Parathyroid adenoma (tissue), 2 donors: ENCODE measurements at regions not wholly inside any gene's neighbourhood (a gene's known extent, or its start where the extent isn't known, plus 50 kb on each side); places are given as distances from the start of the nearest gene placed in this dataset.

Experiments used
- H2AFZ ChIP-seq: fragments of 300-600 bp; sonication (generic); one replicate; pipeline ENCODE4 v1.7.0; 2017; ENCODE audit warnings: antibody characterized with exemption, mild to moderate bottlenecking
- H3K27ac ChIP-seq: fragments of 300-600 bp; sonication (generic); one replicate; pipeline ENCODE4 v1.7.0; 2017
- H3K27me3 ChIP-seq: fragments of 300-600 bp; sonication (generic); one replicate; pipeline ENCODE4 v1.7.0; 2017; ENCODE audit warnings: low read length; ENCODE audit not compliant: control insufficient read depth, insufficient read depth
- H3K36me3 ChIP-seq: fragments of 300-600 bp; sonication (generic); one replicate; pipeline ENCODE4 v1.7.0; 2017; ENCODE audit warnings: low read length; ENCODE audit not compliant: control insufficient read depth, insufficient read depth
- H3K4me1 ChIP-seq: fragments of 300-600 bp; sonication (generic); one replicate; pipeline ENCODE4 v1.7.0; 2017; ENCODE audit warnings: control low read depth
- H3K4me2 ChIP-seq: fragments of 300-600 bp; sonication (generic); one replicate; pipeline ENCODE4 v1.7.0; 2017; ENCODE audit warnings: low read length
- H3K4me3 ChIP-seq: fragments of 300-600 bp; sonication (generic); one replicate; pipeline ENCODE4 v1.7.0; 2017; ENCODE audit warnings: low read depth, low read length
- H3K79me2 ChIP-seq: fragments of 300-600 bp; sonication (generic); one replicate; pipeline ENCODE4 v1.7.0; 2017; ENCODE audit warnings: control low read depth
- H3K9ac ChIP-seq: fragments of 300-600 bp; sonication (generic); one replicate; pipeline ENCODE4 v1.7.0; 2017; ENCODE audit warnings: mild to moderate bottlenecking
- H3K9me3 ChIP-seq: fragments of 300-600 bp; sonication (generic); one replicate; pipeline ENCODE4 v1.7.0; 2017; ENCODE audit warnings: low read length; ENCODE audit not compliant: control insufficient read depth
- CTCF ChIP-seq: fragments of 300-600 bp; sonication (generic); IDR thresholded peaks from one replicate; pipeline ENCODE4 v1.7.0; 2017; ENCODE audit warnings: antibody characterized with exemption, mild to moderate bottlenecking
- donor health status: primary hyperparathyroidism.

- Histone ChIP-seq H2AFZ (no peak overlapping the region), H3K27ac (no peak overlapping the region), H3K4me2 (no peak overlapping the region), H3K4me3 (no peak overlapping the region), H3K36me3 (no peaks in the 10 kb centered on the region), H3K9me3 (no peaks in the 10 kb centered on the region), H3K4me1 (no peaks in the 10 kb centered on the region), H3K9ac (no peak overlapping the region), H3K27me3 (no peaks in the 10 kb centered on the region), H3K79me2 (no peaks in the 10 kb centered on the region)
- TF ChIP-seq CTCF, result no peak
These were observed 443.0 kb upstream of the CCL2 start for GRCh38 chr17:33811984-33812577.

GRCh38 chr17:33814852-33815251 is 440.2 kb upstream of the CCL2 start:
- Histone ChIP-seq H3K9me3 (no peaks in the 10 kb centered on the region), H3K36me3 (no peaks in the 10 kb centered on the region)
- TF ChIP-seq CTCF, result no peak

GRCh38 chr17:33816036-33816435 is 439.0 kb upstream of the CCL2 start:
- Histone ChIP-seq H3K4me2 (no peak overlapping the region), H3K27me3 (no peaks in the 10 kb centered on the region), H3K4me1 (no peaks in the 10 kb centered on the region), H3K4me3 (no peak overlapping the region), H3K9me3 (no peaks in the 10 kb centered on the region), H3K79me2 (no peaks in the 10 kb centered on the region), H2AFZ (no peak overlapping the region), H3K36me3 (no peaks in the 10 kb centered on the region), H3K9ac (no peak overlapping the region), H3K27ac (no peak overlapping the region)
- no peak for TF ChIP-seq CTCF

More at GRCh38 chr17:33814852-33815251, 440.2 kb upstream of the CCL2 start:
- no peak overlapping the region for H3K9ac ChIP-seq
- H3K79me2 ChIP-seq, result no peaks in the 10 kb centered on the region
- no peak overlapping the region for H3K27ac ChIP-seq
- no peak overlapping the region for H3K4me3 ChIP-seq
- H3K4me1 ChIP-seq, result no peaks in the 10 kb centered on the region
- H3K27me3 ChIP-seq, result no peaks in the 10 kb centered on the region
- H3K4me2 ChIP-seq, result no peak overlapping the region
- no peak overlapping the region for H2AFZ ChIP-seq

- no peak overlapping the region for H2AFZ ChIP-seq
These were observed 438.1 kb upstream of the CCL2 start for GRCh38 chr17:33816842-33817617.

More at GRCh38 chr17:33816842-33817617, 438.1 kb upstream of the CCL2 start:
- Histone ChIP-seq H3K9me3 (no peaks in the 10 kb centered on the region), H3K27ac (no peak overlapping the region), H3K27me3 (no peaks in the 10 kb centered on the region), H3K4me2 (no peak overlapping the region), H3K79me2 (no peaks in the 10 kb centered on the region), H3K9ac (no peak overlapping the region), H3K36me3 (no peaks in the 10 kb centered on the region), H3K4me3 (no peak overlapping the region), H3K4me1 (no peaks in the 10 kb centered on the region)
- TF ChIP-seq CTCF, result no peak
